ENCODE measurements at regions not wholly inside any gene's neighbourhood (a gene's known extent, or its start where the extent isn't known, plus 50 kb on each side); places are given as distances from the start of the nearest gene placed in this dataset.

DNA sequence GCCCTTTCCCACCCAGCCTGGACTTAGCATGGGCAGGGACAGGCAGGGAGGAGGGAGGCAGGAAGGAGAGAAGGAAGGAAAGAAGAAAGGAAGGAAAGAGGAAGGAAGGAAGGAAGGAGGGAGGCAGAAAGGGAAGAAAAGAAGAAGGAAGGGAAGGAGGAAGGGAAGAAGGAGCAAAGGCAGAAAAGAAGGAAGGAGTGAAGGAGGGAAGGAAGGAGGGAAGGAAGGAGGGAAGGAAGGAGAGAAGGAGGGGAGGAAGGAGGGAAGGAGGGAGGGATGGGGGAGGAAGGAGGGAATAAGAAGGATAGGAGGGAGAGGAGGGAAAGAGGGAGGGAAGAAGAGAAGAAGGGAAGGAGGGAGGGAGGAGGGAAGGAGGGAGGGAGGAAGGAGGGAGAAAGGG is 110.4 kb downstream of the SALL1 start:
- intact Hi-C loops (cut with micrococcal nuclease), result no loop called here
- no peak for ATAC-seq
- DNase-seq, result no peak

DNA sequence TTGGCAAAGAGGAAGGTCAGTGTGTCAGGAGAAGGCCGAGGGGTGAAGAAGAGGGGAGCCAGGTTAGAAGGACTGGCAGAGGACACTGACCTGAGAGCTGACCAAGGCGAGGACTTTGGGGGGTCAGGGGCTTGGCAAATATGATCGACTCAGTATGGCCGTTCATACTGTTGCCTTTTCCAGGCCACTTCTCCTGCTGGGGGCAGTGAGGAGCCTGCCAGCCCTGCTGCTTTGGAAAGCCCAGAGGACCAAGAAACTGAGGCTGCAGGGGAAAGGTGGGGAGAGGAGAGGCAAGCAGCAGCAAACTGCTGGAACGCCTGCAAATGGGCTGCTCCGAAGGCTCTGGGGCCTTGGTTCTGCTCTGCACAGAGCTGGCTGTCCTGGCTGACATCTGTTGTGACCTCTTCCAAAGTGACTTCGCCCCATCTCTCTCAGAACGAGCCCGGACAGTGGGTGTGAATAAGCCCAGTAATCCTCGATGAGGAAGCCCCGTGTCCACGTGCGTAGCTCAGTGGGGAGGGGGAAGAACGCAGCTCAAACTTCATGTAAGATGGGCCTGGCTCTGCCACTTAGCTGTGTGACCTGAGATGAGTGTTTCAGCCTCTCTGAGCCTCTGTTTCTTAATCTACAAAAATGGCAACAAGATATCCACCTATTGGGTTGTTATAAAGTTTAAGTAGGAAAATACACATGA is 111.3 kb downstream of the SALL1 start:
- ATAC-seq (no peak), DNase-seq (no peak)
- intact Hi-C loops (cut with micrococcal nuclease), result no loop called here

DNA sequence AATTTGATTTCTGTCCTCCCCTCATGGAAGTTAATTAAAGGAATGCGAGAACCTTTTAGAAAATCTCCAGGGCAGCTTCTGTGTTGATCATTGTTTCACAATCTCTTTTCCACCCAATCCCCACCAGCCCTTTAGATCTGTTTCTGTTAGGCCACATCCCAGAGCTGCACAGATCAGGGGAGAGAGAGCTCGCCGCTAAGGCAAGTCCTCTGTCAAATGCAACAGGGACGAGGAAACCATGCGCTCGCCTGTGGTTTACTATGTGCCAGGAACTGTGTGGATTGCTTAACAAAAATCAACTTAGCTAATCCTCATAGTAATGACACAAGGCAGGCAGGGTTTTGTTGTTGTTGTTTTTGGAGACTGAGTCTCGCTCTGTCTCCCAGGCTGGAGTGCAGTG is 115.4 kb downstream of the SALL1 start:
- no peak for ATAC-seq
- intact Hi-C loops (cut with micrococcal nuclease), result no loop called here
- no peak for DNase-seq

DNA sequence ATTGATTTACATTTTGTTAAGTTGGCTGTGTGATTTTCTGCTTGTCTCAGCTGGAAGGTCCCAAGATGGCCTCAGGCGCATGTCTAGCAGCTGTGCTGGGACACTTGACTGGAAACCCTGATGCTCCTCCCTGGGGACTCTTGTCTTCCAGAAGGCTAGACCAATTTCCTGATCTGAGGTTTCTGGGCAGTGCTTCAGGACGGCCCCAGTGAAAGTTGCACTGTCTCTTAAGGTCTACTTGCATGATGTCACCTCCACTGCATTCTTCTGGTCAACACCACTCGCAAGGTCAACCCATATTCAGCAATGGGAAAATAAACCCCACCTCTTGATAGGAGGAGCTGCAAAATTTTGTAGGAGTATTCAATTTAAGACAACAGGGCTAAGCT is 116.0 kb downstream of the SALL1 start:
- no peak for DNase-seq
- peak; percentile 33 for ATAC-seq
- intact Hi-C loops (cut with micrococcal nuclease), result no loop called here

DNA sequence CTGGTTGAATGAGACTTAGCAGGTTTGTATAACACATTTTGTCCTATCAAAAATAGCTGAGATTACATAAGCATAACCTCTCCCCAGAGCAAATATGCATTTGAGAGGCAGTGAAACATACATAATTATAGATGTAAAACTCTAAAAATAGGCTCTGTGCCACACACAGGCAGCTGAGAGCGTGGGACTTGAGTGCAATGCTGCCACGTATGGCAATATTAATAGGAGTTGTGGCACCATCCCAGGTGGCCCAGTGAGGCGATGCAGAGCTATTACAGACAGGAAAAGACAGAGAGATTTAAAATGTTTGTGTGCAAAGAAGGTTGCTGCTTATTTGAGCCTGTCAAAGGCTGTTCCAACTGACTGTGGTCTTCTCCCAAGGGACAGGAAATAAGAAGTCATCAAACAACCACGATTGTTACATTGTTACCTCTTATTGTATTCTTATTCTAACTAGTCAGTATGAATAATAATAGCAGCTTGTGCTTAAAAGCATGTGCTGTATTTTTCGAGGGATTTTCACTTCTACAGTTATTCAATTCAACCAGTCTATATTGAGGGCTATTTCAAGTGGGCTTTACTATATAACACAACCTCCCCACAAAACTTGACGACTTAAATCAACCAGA is 116.5 kb downstream of the SALL1 start:
- DNase-seq, result no peak
- ATAC-seq, result peak; percentile 55
- intact Hi-C loops (cut with micrococcal nuclease), result no loop called here

DNA sequence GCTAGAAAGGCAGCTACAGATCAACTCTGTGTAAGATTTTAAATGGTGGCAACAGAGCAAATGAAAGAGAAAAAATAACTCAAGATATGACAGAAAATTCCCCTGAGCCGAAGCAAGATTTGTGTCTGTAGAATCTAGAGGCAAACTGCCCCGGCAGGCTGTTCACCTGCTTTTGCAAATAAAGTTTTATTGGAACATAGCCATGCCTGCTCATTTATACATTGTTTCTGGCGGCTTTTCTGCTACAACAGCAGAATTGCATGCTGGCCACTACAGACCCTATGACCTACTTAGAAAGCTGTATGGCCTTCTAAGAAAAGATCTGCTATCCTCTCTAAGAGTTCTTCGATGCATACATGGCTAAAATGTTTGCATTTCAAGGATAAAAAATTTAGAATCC is 119.5 kb downstream of the SALL1 start:
- ATAC-seq (no peak), DNase-seq (no peak)
- intact Hi-C loops (cut with micrococcal nuclease), result no loop called here

DNA sequence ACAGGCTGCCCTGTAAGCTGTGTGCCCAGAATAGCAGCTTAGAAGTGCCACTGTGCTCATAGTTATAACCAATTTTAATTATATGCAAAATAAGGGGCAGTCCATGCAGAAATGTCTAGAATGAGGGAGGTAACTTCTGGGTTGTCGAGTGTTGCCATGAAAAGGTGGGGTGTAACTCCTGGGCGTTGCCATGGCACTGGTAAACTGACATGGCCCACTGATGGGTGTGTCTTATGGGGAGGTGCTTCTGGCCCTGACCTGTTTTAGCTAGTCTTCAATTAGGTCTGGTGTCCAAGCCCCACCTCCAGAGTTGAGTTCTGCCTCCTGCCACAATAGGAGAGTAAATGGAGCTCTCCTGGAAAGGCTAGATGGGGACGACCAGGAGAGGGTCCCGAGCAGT is 120.6 kb downstream of the SALL1 start:
- ATAC-seq (no peak), DNase-seq (no peak)
- intact Hi-C loops (cut with micrococcal nuclease), result no loop called here

DNA sequence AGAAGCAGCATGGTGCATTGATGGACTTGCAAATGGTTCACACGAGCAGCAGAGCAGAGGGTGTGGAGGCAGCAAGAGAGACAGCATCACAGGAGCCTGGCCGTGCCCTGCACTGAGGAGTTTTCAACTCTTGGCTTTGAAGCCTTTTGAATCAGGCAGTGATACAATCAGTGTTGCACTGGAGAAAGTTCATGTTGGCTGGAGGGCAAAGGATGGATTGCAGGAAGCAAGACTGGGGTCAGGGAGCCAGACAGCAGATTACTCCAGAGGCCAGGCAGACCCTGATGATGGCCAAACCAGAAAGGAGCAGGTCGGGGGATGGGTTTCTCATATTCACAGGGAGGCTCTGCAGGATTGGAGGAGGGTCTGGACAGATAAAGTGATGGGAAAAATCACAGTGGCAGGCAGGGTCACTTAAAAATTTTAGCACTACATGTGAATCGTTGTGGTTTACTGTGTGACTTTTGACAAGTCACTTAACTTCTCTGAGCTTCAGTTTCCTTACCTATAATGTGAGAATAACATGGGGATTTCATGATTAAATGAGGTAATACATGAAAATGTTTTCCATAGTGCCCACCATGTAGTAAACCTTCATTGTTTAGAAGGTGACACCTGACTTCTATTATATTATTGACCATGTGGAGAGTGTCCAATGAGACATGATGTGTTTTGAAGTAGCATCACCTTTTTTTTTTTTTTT is 125.3 kb downstream of the SALL1 start:
- intact Hi-C loops (cut with micrococcal nuclease), result no loop called here
- ATAC-seq (no peak), DNase-seq (no peak)

DNA sequence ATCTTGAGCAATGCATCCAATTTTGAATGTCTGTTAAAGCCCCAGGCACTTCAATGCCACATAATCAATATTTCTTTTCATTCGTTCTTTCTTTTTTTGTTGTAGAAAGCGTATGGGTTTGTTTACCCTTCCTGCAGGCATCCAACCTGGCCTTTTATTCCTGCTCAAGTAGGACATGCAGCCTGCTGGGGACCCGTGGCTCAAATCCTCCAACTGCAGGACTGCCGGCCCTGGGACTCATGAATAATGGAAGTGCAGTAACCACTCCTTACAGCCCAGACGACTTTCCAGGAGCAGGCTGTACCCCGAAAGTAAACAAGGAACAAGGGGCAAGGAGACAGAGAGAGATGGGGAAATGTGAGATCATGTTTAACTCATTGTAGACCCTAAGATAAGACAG is 126.4 kb downstream of the SALL1 start:
- no peak for DNase-seq
- intact Hi-C loops (cut with micrococcal nuclease), result no loop called here
- ATAC-seq, result no peak

DNA sequence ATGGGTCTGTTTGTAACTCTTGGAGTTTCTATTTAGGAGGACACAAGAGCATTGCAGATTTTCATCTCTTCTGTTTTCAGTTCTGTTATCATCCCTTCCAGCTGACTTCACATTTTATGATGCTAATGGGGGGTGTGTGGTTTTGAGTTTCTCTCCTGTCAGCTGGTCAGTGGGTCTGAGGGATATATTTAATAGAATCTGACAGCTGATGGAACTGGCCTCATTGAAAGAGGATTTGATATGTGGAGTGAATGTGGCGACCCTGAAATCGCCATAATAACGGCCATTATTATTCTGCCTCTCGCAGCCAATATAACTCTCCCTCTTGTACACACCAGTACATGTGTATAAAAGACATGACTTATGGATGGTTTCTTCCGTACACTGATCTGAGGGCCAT is 128.1 kb downstream of the SALL1 start:
- intact Hi-C loops (cut with micrococcal nuclease), result no loop called here
- DNase-seq, result no peak
- no peak for ATAC-seq

DNA sequence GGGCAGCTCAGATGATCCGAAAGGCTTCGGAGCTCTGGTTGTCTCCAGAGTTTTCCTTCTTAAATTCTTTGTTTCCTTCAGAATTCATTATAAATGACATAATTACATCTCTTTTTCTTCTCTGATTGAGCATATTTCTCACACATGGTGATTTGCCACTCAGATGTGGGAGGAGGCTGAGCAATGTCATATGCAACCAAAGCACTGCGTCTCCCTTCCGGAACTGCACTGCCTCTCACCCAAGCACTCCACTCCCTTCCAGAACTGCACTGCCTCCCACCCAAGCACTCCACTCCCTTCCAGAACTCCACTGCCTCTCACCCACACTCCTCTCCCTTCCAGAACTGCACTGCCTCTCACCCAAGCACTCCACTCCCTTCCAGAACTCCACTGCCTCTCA is 131.5 kb downstream of the SALL1 start:
- no peak for ATAC-seq
- intact Hi-C loops (cut with micrococcal nuclease), result no loop called here
- DNase-seq, result no peak

DNA sequence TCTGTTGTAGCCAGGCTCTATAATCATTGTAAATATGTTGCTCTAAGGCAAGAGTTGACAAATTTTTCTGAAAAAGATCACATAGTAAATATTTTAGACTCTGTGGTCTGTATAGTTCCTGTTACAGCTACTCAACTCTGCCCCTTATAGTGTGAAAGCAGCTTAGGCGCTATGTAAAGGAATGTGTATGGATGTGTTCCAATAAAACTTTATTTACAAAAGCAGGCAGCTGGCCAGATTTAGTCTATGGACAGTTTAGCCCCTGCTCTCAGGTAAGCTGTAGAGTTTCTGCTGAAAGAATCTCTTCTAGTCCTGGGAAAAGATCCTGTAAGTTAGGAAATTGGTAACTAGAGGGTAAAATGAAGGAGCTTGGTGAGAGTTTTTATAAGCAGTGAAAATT is 133.1 kb downstream of the SALL1 start:
- intact Hi-C loops (cut with micrococcal nuclease), result no loop called here

DNA sequence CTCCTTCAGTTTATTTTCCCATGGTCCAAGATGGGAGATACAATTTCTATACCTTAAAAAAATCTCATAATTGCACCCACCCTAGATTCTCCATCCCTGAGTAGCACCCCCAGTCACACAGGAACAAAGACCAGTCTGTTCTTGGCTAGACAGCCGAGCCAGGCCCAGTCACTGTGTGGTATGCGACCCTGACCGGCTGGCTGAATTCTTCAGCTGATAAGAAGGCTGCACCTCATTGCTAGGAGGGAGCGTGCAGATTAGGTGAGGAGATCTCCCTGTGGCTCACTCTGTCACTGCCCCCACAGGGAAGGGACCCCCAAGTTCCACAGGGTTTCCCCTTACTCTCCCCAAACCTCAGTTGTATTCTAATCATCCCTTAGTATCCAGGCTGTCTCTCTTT is 138.7 kb downstream of the SALL1 start:
- DNase-seq, result no peak
- no peak for ATAC-seq
- intact Hi-C loops (cut with micrococcal nuclease), result no loop called here

More for the DNA sequence above, 133.1 kb downstream of the SALL1 start:
- DNase-seq (no peak), ATAC-seq (no peak)

DNA sequence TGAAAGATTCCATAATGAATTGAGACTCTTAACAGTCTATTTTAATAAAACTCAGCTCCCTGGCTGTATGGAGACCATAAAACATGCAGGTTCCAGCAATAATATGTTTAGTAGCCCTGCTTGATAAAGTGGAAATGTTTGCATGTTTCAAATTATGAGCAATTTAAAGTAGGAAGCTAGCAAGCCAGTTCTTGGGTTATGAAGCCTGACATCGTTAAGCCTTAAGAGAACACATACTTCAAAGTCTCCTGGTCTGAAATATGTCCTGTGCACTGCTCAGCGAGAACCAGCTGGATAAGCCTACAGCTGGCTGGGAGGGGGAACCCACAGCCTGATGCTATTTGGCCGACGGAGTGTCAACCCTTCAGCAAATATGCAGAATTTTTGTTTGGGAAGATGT is 140.3 kb downstream of the SALL1 start:
- no peak for DNase-seq
- intact Hi-C loops (cut with micrococcal nuclease), result no loop called here
- ATAC-seq, result no peak

DNA sequence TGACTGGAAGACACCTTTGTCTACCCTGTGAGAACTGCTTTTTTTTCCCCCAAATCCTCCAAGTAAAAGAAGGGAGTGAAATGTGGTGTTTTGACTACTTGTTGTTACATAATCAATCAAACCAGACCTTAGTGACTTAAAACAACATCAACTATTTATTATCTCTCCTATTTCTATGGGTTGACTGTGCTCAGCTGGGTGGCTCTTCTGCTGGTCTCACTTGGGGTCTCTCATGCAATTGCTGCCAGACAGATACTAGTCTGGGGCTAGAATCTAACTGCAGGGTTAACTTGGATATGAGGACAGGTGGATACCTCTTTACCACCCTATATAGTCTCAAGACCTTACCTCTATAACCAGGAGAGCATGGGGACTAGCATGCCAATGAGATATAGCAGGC is 141.3 kb downstream of the SALL1 start:
- intact Hi-C loops (cut with micrococcal nuclease), result no loop called here
- no peak for ATAC-seq

DNA sequence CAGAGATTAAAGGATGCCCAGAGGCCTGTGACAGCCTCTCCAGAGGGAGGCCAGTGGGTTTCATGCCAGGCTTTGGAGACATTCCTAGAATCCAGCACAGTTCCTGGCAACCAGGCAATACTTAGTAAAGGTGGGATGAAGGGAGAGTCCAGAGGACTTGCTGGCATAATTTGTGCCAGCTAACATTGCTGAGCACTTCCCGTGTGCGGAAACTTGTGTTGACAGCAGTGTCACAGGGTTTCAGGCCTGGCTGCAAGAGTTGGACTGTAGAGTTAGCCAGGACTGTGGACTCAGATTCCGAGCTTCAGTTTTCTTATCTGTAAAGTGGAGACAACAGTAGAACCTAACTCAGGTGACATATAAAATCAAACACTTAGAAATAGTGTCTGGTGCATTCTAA is 141.7 kb downstream of the SALL1 start:
- intact Hi-C loops (cut with micrococcal nuclease), result no loop called here
- DNase-seq (no peak), ATAC-seq (no peak)

More for the DNA sequence above, 141.3 kb downstream of the SALL1 start:
- no peak for DNase-seq

DNA sequence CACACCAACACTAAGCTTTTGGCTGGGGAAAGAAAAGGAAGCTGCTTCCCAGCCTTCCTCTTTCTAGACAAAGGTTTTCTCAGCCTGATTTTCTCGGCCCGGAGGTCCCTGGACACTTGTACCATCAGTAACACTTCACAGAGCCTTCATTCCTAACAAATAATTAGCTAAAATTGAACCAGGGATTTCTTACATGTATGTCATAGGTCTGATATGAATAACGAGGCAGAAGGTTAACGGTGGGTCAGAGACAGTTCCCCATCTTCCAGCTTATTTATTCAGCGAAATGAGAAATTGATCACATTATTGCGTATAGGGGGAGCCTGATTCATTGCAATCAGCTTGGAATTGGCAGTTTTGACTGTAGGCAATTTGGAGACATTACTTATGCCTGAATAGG is 142.5 kb downstream of the SALL1 start:
- intact Hi-C loops (cut with micrococcal nuclease), result no loop called here
- no peak for ATAC-seq
- DNase-seq, result no peak

DNA sequence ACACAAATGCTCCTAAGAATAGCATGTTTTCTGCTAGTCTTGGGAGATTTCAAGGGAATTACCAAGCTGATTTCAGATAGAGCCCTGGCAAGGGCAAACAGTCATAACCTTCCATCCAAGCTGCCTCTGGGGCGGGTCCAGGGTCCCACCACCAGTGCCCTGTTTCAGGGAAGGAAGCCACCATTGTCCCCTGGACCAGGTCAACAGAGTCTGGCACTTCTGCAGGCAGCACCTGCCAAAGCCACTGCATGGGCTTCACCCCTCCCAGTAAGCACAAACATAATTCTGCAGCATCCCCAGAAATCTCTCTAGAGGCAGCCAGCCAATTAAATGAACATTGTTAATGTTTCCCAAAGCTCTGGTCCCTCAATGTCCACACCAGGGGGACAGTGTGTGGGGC is 143.0 kb downstream of the SALL1 start:
- ATAC-seq (no peak), DNase-seq (no peak)
- intact Hi-C loops (cut with micrococcal nuclease), result no loop called here

DNA sequence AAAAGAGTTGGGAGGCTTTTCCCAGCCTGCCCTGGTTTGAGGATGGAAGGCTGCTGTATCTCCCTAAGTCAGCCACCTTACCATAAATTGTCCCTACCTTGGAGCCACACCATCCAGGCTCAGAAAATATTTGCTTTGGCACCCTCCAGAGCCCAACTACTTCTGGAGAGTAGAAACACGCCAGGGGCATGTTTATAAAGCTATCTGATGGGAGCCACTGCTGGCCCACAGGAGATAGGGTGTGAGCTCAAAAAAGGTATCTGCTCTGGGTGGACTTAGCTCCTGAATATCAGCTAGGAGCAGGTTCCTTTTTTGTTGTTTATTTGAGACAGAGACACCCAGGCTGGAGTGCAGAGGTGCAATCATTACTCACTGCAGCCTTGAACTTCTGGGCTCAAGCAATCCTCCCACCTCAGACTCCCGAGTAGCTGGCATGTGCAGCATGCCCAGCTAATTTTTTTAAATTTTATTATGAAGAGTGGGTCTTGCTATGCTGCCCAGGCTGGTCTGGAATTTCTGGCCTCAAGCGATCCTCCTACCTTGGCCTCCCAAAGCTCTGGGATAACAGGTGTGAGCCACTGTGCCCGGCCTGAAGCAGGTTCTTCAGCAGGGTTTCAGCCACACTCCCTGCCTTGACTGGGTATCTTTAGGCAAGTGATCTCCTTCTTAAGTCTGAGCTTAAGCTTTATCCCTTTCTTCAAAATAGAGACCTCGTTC is 147.1 kb downstream of the SALL1 start:
- no peak for DNase-seq
- ATAC-seq, result no peak
- intact Hi-C loops (cut with micrococcal nuclease), result no loop called here

DNA sequence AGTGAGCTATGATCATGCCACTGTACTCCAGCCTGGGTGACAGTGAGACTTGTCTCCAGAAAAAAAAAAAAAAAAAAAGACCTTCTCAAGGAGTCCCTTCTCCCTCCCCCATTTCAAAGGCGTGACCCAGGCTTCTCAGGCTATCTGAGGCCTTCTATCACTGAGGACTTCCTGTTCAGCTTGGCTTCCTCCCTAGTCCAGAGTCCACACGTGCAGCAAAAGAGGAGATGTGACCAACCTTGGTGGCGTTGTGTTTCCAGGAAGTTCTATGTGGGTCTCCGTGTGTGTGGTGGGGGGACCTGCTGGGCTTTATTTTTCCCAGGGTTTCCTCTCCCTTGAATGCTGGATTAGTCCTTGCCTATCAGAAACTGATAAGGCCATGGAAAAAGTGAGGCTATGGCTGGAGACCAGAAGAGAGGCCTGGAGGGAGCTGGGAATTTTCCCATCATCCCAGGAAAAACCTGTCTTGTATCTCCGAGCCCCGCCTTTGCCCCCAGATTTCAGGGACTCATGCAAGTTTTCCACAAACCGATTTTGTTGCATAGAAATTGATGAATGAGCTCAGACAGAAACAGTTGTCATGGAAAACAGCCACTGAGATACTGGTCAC is 148.1 kb downstream of the SALL1 start:
- intact Hi-C loops (cut with micrococcal nuclease), result no loop called here
- DNase-seq, result no peak
- ATAC-seq, result no peak
